Keratinocyte (primary cell): ENCODE measurements at regions not wholly inside any gene's neighbourhood (a gene's known extent, or its start where the extent isn't known, plus 50 kb on each side); places are given as distances from the start of the nearest gene placed in this dataset.

Experiments
- DNase-seq: peaks from one replicate; pipeline ENCODE4 v3.0.0-alpha.2; 2011; ENCODE audit warnings: low read depth, missing footprints, low spot score
- FAIRE-seq: peaks from 2 replicates; lab custom pipeline; 2011; peaks lifted over from hg19 to GRCh38; lab: Jason Lieb, UNC
- H2AFZ ChIP-seq: 2 replicates; pipeline ENCODE4 v1.6.0; 2012; ENCODE audit warnings: low read length, control low read depth, inconsistent platforms; ENCODE audit not compliant: control insufficient read depth
- H3K27ac ChIP-seq: 2 replicates; pipeline ENCODE4 v1.5.1; 2011; ENCODE audit warnings: low read length; ENCODE audit not compliant: control insufficient read depth, insufficient read depth
- H3K27me3 ChIP-seq: 3 replicates; pipeline ENCODE4 v1.6.0; 2011; ENCODE audit warnings: low read length; ENCODE audit not compliant: control insufficient read depth, insufficient read depth; ENCODE audit errors: extremely low read depth
- H3K36me3 ChIP-seq, 2 experiments: 2 replicates in 1 of 2; 3 replicates in 1 of 2; pipeline ENCODE4 v1.5.1; 2011; ENCODE audit warnings: low read length in 2 of 2, mild to moderate bottlenecking in 1 of 2; ENCODE audit not compliant: control insufficient read depth in 2 of 2, insufficient read depth in 2 of 2; ENCODE audit errors: extremely low read depth in 1 of 2
- H3K4me1 ChIP-seq: 3 replicates; pipeline ENCODE4 v1.5.1; 2011; ENCODE audit warnings: low read length; ENCODE audit not compliant: control insufficient read depth, insufficient read depth; ENCODE audit errors: extremely low read depth
- H3K4me2 ChIP-seq: 3 replicates; pipeline ENCODE4 v1.6.0; 2011; ENCODE audit warnings: low read depth, low read length; ENCODE audit not compliant: control insufficient read depth, insufficient read depth; ENCODE audit errors: extremely low read depth
- H3K4me3 ChIP-seq, 3 experiments: fragments of 200-600 bp in 1 of 3; sonication (generic) in 1 of 3; 2 replicates in 2 of 3; 3 replicates in 1 of 3; pipeline ENCODE4 v1.5.1; 2011 to 2016; ENCODE audit warnings: low read length in 3 of 3, mild to moderate bottlenecking in 3 of 3, control low read depth in 2 of 3, inconsistent platforms in 1 of 3, low read depth in 1 of 3, mixed read lengths in 1 of 3, mixed run types in 1 of 3, moderate library complexity in 1 of 3; ENCODE audit not compliant: control insufficient read depth in 2 of 3, insufficient read depth in 2 of 3; ENCODE audit errors: extremely low read depth in 1 of 3
- H3K79me2 ChIP-seq: 2 replicates; pipeline ENCODE4 v1.6.0; 2012; ENCODE audit warnings: low read length; ENCODE audit not compliant: control insufficient read depth, insufficient read depth
- H3K9ac ChIP-seq: 3 replicates; pipeline ENCODE4 v1.6.0; 2011; ENCODE audit warnings: low read length; ENCODE audit not compliant: control insufficient read depth, insufficient read depth; ENCODE audit errors: extremely low read depth
- H3K9me1 ChIP-seq: 3 replicates; pipeline ENCODE4 v1.6.0; 2011; ENCODE audit warnings: low read length; ENCODE audit not compliant: control insufficient read depth, insufficient read depth; ENCODE audit errors: extremely low read depth
- H3K9me3 ChIP-seq: 2 replicates; pipeline ENCODE4 v1.5.1; 2012; ENCODE audit warnings: low read depth, low read length; ENCODE audit not compliant: control insufficient read depth
- H4K20me1 ChIP-seq: 3 replicates; pipeline ENCODE4 v1.6.0; 2011; ENCODE audit warnings: low read length; ENCODE audit not compliant: control insufficient read depth, insufficient read depth; ENCODE audit errors: extremely low read depth
- CTCF ChIP-seq, 3 experiments: IDR thresholded peaks in 1 of 3; conservative IDR thresholded peaks in 1 of 3; optimal IDR thresholded peaks in 1 of 3; 2 replicates in 2 of 3; 3 replicates in 1 of 3; pipeline versions ENCODE3 to v1.5.1; 2011; ENCODE audit warnings: low read length in 3 of 3, mild to moderate bottlenecking in 3 of 3, moderate library complexity in 2 of 3, control low read depth in 1 of 3, inconsistent platforms in 1 of 3; ENCODE audit not compliant: insufficient read depth in 2 of 3; ENCODE audit errors: extremely low read depth in 1 of 3
- EZH2 ChIP-seq: IDR thresholded peaks from one replicate; pipeline ENCODE4 v1.6.1; 2012; ENCODE audit warnings: inconsistent platforms, mild to moderate bottlenecking, low read length, moderate library complexity
- dilution Hi-C: fragments of 300-500 bp; cut with MboI; formaldehyde crosslinking; loops from one replicate; pipeline ENCODE4 v1.7.0; 2020; ENCODE audit warnings: low sequenced_read_pairs; ENCODE audit not compliant: extremely low pct_ligation_motif_present

GRCh38 chr15:53389271-53390037, 370.0 kb downstream of the WDR72 start:
- H3K9me1 ChIP-seq: no peaks in the 10 kb centered on the region
- H3K27ac ChIP-seq: no peak overlapping the region
- TF ChIP-seq EZH2: no peak
- no peak overlapping the region for H3K4me2 ChIP-seq
- no peaks in the 10 kb centered on the region for H3K27me3 ChIP-seq
- dilution Hi-C loops: no loop called here
- H3K4me1 ChIP-seq: no peaks in the 10 kb centered on the region
- no peak overlapping the region for H3K9ac ChIP-seq
- H3K36me3 ChIP-seq: no peaks in the 10 kb centered on the region
- no peak overlapping the region for H3K4me3 ChIP-seq
- FAIRE-seq: no peak
- H2AFZ ChIP-seq: no peak overlapping the region
- H4K20me1 ChIP-seq: no peaks in the 10 kb centered on the region
- no peak for DNase-seq
- no peaks in the 10 kb centered on the region for H3K9me3 ChIP-seq
- no peaks in the 10 kb centered on the region for H3K79me2 ChIP-seq

- H3K9me3 ChIP-seq: no peaks in the 10 kb centered on the region
- no peaks in the 10 kb centered on the region for H4K20me1 ChIP-seq
- H3K27me3 ChIP-seq: no peaks in the 10 kb centered on the region
- no peaks in the 10 kb centered on the region for H3K9me1 ChIP-seq
- no peaks in the 10 kb centered on the region for H3K79me2 ChIP-seq
- H3K4me1 ChIP-seq: no peaks in the 10 kb centered on the region
- TF ChIP-seq EZH2 (no peak), CTCF (optimal IDR thresholded peaks at IDR 0.05 in 1 of 3, IDR thresholded peaks at IDR 0.05 in 1 of 3, conservative IDR thresholded peaks at IDR 0.05 in 1 of 3; ENCODE audit: extremely low read depth in 1 of 3, insufficient read depth in 2 of 3, low read length in 3 of 3) (no peak)
- dilution Hi-C loops: no loop called here
- H3K4me2 ChIP-seq: no peak overlapping the region
- no peak overlapping the region for H2AFZ ChIP-seq
- no peak overlapping the region for H3K9ac ChIP-seq
- no peak overlapping the region for H3K4me3 ChIP-seq
- no peak for DNase-seq
- FAIRE-seq: no peak
- H3K27ac ChIP-seq: no peak overlapping the region
- H3K36me3 ChIP-seq: no peaks in the 10 kb centered on the region
Measured at GRCh38 chr15:53384417-53384816, 375.0 kb downstream of the WDR72 start.
